Neural cell (in vitro differentiated cells): ENCODE measurements at regions not wholly inside any gene's neighbourhood (a gene's known extent, or its start where the extent isn't known, plus 50 kb on each side); places are given as distances from the start of the nearest gene placed in this dataset.

Experiments used
- H2AFZ ChIP-seq: fragments of 200-600, 300-800 bp; sonication (generic), shearing (Covaris generic); 2 replicates; pipeline ENCODE4 v1.6.0; 2014; ENCODE audit warnings: low read depth, mild to moderate bottlenecking, antibody characterized with exemption, low read length, moderate library complexity
- H3F3A ChIP-seq: fragments of 200-600 bp; shearing (Covaris generic); 2 replicates; pipeline ENCODE4 v1.6.1; 2016; ENCODE audit warnings: mild to moderate bottlenecking, moderate library complexity, mixed read lengths, antibody characterized with exemption, low read length; ENCODE audit not compliant: insufficient read depth, poor library complexity, severe bottlenecking
- H3K27ac ChIP-seq: fragments of 200-600, 300-800 bp; sonication (generic), shearing (Covaris generic); 2 replicates; pipeline ENCODE4 v1.5.1; 2014; ENCODE audit warnings: mild to moderate bottlenecking, low read length, moderate library complexity
- H3K27me3 ChIP-seq: fragments of 300-800, 200-600 bp; sonication (generic), shearing (Covaris generic); 2 replicates; pipeline ENCODE4 v1.6.0; 2014; ENCODE audit warnings: mild to moderate bottlenecking, low read depth, low read length, moderate library complexity; ENCODE audit not compliant: insufficient read depth
- H3K36me3 ChIP-seq: fragments of 300-800, 200-600 bp; sonication (generic), shearing (Covaris generic); 2 replicates; pipeline ENCODE4 v1.5.1; 2014; ENCODE audit warnings: mild to moderate bottlenecking, antibody characterized with exemption, low read length, moderate library complexity; ENCODE audit not compliant: insufficient read depth
- H3K4me2 ChIP-seq: fragments of 300-800, 200-600 bp; sonication (generic), shearing (Covaris generic); 2 replicates; pipeline ENCODE4 v1.6.0; 2014; ENCODE audit warnings: mild to moderate bottlenecking, low read length
- H3K4me3 ChIP-seq: fragments of 300-800, 200-600 bp; sonication (generic), shearing (Covaris generic); 2 replicates; pipeline ENCODE4 v1.5.1; 2014; ENCODE audit warnings: mild to moderate bottlenecking, low read length, moderate library complexity
- H3K79me2 ChIP-seq: fragments of 200-600 bp; shearing (Covaris generic); replicated peaks from 2 replicates; pipeline ENCODE4 v1.6.0; 2014; ENCODE audit warnings: mild to moderate bottlenecking, low read length, moderate library complexity; ENCODE audit not compliant: insufficient read depth
- H3K9ac ChIP-seq: fragments of 300-800, 200-600 bp; sonication (generic), shearing (Covaris generic); 2 replicates; pipeline ENCODE4 v1.6.1; 2016; ENCODE audit warnings: mild to moderate bottlenecking, low read length, mixed read lengths
- H3K9me2 ChIP-seq: fragments of 200-600 bp; shearing (Covaris generic); 2 replicates; pipeline ENCODE4 v1.6.1; 2016; ENCODE audit warnings: mild to moderate bottlenecking, low read length, mixed read lengths; ENCODE audit not compliant: insufficient read depth
- H3K9me3 ChIP-seq: fragments of 200-600, 300-800 bp; sonication (generic), shearing (Covaris generic); 2 replicates; pipeline ENCODE4 v1.6.1; 2016; ENCODE audit warnings: mild to moderate bottlenecking, mixed run types, low read length, moderate library complexity, mixed read lengths
- H4K20me1 ChIP-seq: fragments of 200-600 bp; shearing (Covaris generic); 2 replicates; pipeline ENCODE4 v1.6.1; 2016; ENCODE audit warnings: mild to moderate bottlenecking, mixed run types; ENCODE audit not compliant: insufficient read depth
- CTCF ChIP-seq: fragments of 450-650 bp; IDR thresholded peaks from 2 replicates; pipeline ENCODE4 v1.5.1; 2014; ENCODE audit warnings: antibody characterized with exemption, mild to moderate bottlenecking, moderate library complexity; ENCODE audit not compliant: poor library complexity, severe bottlenecking
- EP300 ChIP-seq: fragments of 450-650 bp; conservative IDR thresholded peaks from 2 replicates; pipeline ENCODE4 v1.6.1; 2014; ENCODE audit warnings: antibody characterized with exemption, mild to moderate bottlenecking, moderate library complexity; ENCODE audit not compliant: poor library complexity, severe bottlenecking
- EZH2 ChIP-seq: fragments of 200-600, 300-800 bp; shearing (Covaris generic), sonication (generic); IDR thresholded peaks from 2 replicates; pipeline ENCODE4 v1.6.1; 2014; ENCODE audit warnings: antibody characterized with exemption, low read length, borderline replicate concordance, mild to moderate bottlenecking; ENCODE audit not compliant: insufficient read depth, poor library complexity, severe bottlenecking
- MXI1 ChIP-seq: fragments of 450-650 bp; conservative IDR thresholded peaks from 2 replicates; pipeline ENCODE4 v1.6.1; 2014; ENCODE audit warnings: antibody characterized with exemption, mild to moderate bottlenecking; ENCODE audit not compliant: poor library complexity, severe bottlenecking
- POLR2AphosphoS5 ChIP-seq: IDR thresholded peaks from 2 replicates; pipeline ENCODE4 v1.6.1; 2012
- RAD21 ChIP-seq: fragments of 450-650 bp; conservative IDR thresholded peaks from 2 replicates; pipeline ENCODE4 v1.6.1; 2014; ENCODE audit warnings: antibody characterized with exemption, mild to moderate bottlenecking, moderate library complexity
- REST ChIP-seq: IDR thresholded peaks from 2 replicates; pipeline ENCODE4 v1.6.1; 2012; ENCODE audit warnings: borderline replicate concordance
- SMC3 ChIP-seq: fragments of 450-650 bp; conservative IDR thresholded peaks from 2 replicates; pipeline ENCODE4 v1.6.1; 2014; ENCODE audit warnings: antibody characterized with exemption, mild to moderate bottlenecking, moderate library complexity; ENCODE audit not compliant: poor library complexity
- TAF1 ChIP-seq: IDR thresholded peaks from 2 replicates; pipeline ENCODE4 v1.6.1; 2012; ENCODE audit warnings: low read depth

GRCh38 chr7:20870977-20871376 is 84.3 kb upstream of the SP8 start:
- Histone ChIP-seq H3K9ac (no peak overlapping the region), H4K20me1 (no peaks in the 10 kb centered on the region), H3K27ac (no peak overlapping the region), H3K9me2 (no peaks in the 10 kb centered on the region), H3K9me3 (no peaks in the 10 kb centered on the region), H3K27me3 (no peaks in the 10 kb centered on the region), H3K79me2 (no peaks in the 10 kb centered on the region), H3K4me3 (no peak overlapping the region), H3K4me2 (no peak overlapping the region), H2AFZ (no peak overlapping the region), H3F3A (no peaks in the 10 kb centered on the region), H3K36me3 (no peaks in the 10 kb centered on the region)
- no peak for TF ChIP-seq POLR2AphosphoS5
- TF ChIP-seq EP300: no peak
- TF ChIP-seq SMC3: no peak
- TF ChIP-seq RAD21: no peak
- no peak for TF ChIP-seq TAF1
- no peak for TF ChIP-seq EZH2
- no peak for TF ChIP-seq REST
- no peak for TF ChIP-seq MXI1

GRCh38 chr7:20892776-20893175 is 106.1 kb upstream of the SP8 start:
- no peaks in the 10 kb centered on the region for H3F3A ChIP-seq
- no peak overlapping the region for H3K4me2 ChIP-seq
- H4K20me1 ChIP-seq: no peaks in the 10 kb centered on the region
- no peak overlapping the region for H2AFZ ChIP-seq
- H3K9me3 ChIP-seq: no peaks in the 10 kb centered on the region
- TF ChIP-seq MXI1 (no peak), REST (no peak), SMC3 (no peak), EZH2 (no peak), RAD21 (no peak), TAF1 (no peak), POLR2AphosphoS5 (no peak), CTCF (no peak), EP300 (no peak)
- no peaks in the 10 kb centered on the region for H3K9me2 ChIP-seq
- no peak overlapping the region for H3K9ac ChIP-seq
- H3K36me3 ChIP-seq: no peaks in the 10 kb centered on the region
- H3K27ac ChIP-seq: no peak overlapping the region
- no peaks in the 10 kb centered on the region for H3K79me2 ChIP-seq
- no peaks in the 10 kb centered on the region for H3K27me3 ChIP-seq
- H3K4me3 ChIP-seq: no peak overlapping the region
